SK-N-SH (cell line): ENCODE measurements at regions not wholly inside any gene's neighbourhood (a gene's known extent, or its start where the extent isn't known, plus 50 kb on each side); places are given as distances from the start of the nearest gene placed in this dataset.
"Not testable (repeated sequence)": the region's sequence is repeated elsewhere in the genome, so short reads cannot be mapped to it uniquely, and the experiment has no call there.

Source experiments
- CTCF ChIA-PET: fragments of 300-600, 350-600 bp; formaldehyde crosslinking; extraction: SDS; loops from one replicate; lab custom pipeline; 2021; lab: Yijun Ruan, JAX
- POLR2A ChIA-PET: fragments of 350-600 bp; sonication (Branson Sonifier 250); formaldehyde crosslinking; extraction: SDS; loops from one replicate; lab custom pipeline; 2020; ENCODE audit warnings: antibody characterized with exemption, inconsistent platforms; lab: Yijun Ruan, JAX
- DNase-seq: peaks from one replicate; pipeline ENCODE4 v3.0.0; 2012
- H2AFZ ChIP-seq: fragments of 200-600 bp; sonication (generic); 2 replicates; pipeline ENCODE4 v1.8.1; 2016; ENCODE audit warnings: antibody characterized with exemption, mild to moderate bottlenecking, low read depth
- H3F3A ChIP-seq: fragments of 200-600 bp; sonication (generic); replicated peaks from 2 replicates; pipeline ENCODE3; 2016; ENCODE audit warnings: antibody characterized with exemption, mild to moderate bottlenecking; ENCODE audit not compliant: insufficient read depth
- H3K27ac ChIP-seq, 2 experiments: fragments of 200-500 bp in 1 of 2; fragments of 200-600 bp in 1 of 2; sonication (Bioruptor generic) in 1 of 2; sonication (generic), shearing (Covaris generic) in 1 of 2; 2 replicates each; pipeline versions ENCODE4 v1.5.1 to v1.6.1; 2014 to 2016; ENCODE audit warnings: low read depth in 2 of 2, inconsistent platforms in 1 of 2, low read length in 1 of 2, mild to moderate bottlenecking in 1 of 2, mixed read lengths in 1 of 2
- H3K27me3 ChIP-seq: fragments of 200-600 bp; sonication (generic), shearing (Covaris generic); 2 replicates; pipeline ENCODE4 v1.6.1; 2016; ENCODE audit warnings: mixed run types; ENCODE audit not compliant: insufficient read depth
- H3K36me3 ChIP-seq, 2 experiments: fragments of 200-500 bp in 1 of 2; fragments of 200-600 bp in 1 of 2; sonication (Bioruptor generic) in 1 of 2; sonication (generic) in 1 of 2; replicated peaks in 1 of 2; 2 replicates each; pipeline versions ENCODE3 to v1.5.1; 2014 to 2016; ENCODE audit warnings: low read length in 1 of 2, mild to moderate bottlenecking in 1 of 2; ENCODE audit not compliant: insufficient read depth in 2 of 2, control insufficient read depth in 1 of 2
- H3K4me1 ChIP-seq, 2 experiments: fragments of 200-500 bp in 1 of 2; fragments of 200-600 bp in 1 of 2; sonication (Bioruptor generic) in 1 of 2; sonication (generic), shearing (Covaris generic) in 1 of 2; 2 replicates each; pipeline versions ENCODE4 v1.5.1 to v1.6.1; 2014 to 2016; ENCODE audit warnings: low read depth in 1 of 2, low read length in 1 of 2, mixed run types in 1 of 2; ENCODE audit not compliant: insufficient read depth in 2 of 2, control insufficient read depth in 1 of 2
- H3K4me2 ChIP-seq: fragments of 200-600 bp; sonication (generic), shearing (Covaris generic); 2 replicates; pipeline ENCODE4 v1.6.1; 2017; ENCODE audit warnings: mixed run types
- H3K4me3 ChIP-seq, 2 experiments: fragments of 200-500 bp in 1 of 2; fragments of 200-600 bp in 1 of 2; sonication (Bioruptor generic) in 1 of 2; sonication (generic), shearing (Covaris generic) in 1 of 2; 2 replicates each; pipeline versions ENCODE4 v1.5.1 to v1.8.1; 2014 to 2016; ENCODE audit warnings: low read depth in 2 of 2, inconsistent platforms in 1 of 2, low read length in 1 of 2, mild to moderate bottlenecking in 1 of 2, mixed read lengths in 1 of 2, moderate library complexity in 1 of 2
- H3K79me2 ChIP-seq: fragments of 200-600 bp; sonication (generic); 2 replicates; pipeline ENCODE4 v1.8.1; 2017; ENCODE audit warnings: mild to moderate bottlenecking; ENCODE audit not compliant: insufficient read depth
- H3K9ac ChIP-seq: fragments of 200-600 bp; sonication (generic); 2 replicates; pipeline ENCODE4 v1.6.1; 2017; ENCODE audit warnings: mixed run types
- H3K9me2 ChIP-seq: fragments of 200-600 bp; sonication (generic); 2 replicates; pipeline ENCODE4 v1.6.1; 2017; ENCODE audit warnings: mixed run types
- H3K9me3 ChIP-seq: fragments of 200-600 bp; sonication (generic); 2 replicates; pipeline ENCODE4 v1.6.1; 2017; ENCODE audit warnings: mixed run types, mild to moderate bottlenecking, moderate library complexity
- H4K20me1 ChIP-seq: fragments of 200-600 bp; sonication (generic); 2 replicates; pipeline ENCODE4 v1.6.1; 2017; ENCODE audit warnings: mild to moderate bottlenecking, mixed run types; ENCODE audit not compliant: insufficient read depth
- CHD2 ChIP-seq: fragments of 150-350 bp; IDR thresholded peaks from 2 replicates; pipeline ENCODE4 v1.6.1; 2018; ENCODE audit warnings: low read length; ENCODE audit not compliant: partially characterized antibody
- EP300 ChIP-seq, 2 experiments: IDR thresholded peaks; 2 replicates each; pipeline versions ENCODE4 v1.4.0 to v1.6.1; 2012; ENCODE audit warnings: borderline replicate concordance in 1 of 2, low read depth in 1 of 2, low read length in 1 of 2
- FOSL2 ChIP-seq: IDR thresholded peaks from 2 replicates; pipeline ENCODE4 v1.4.0; 2012; ENCODE audit warnings: low read depth, mild to moderate bottlenecking, moderate library complexity, borderline replicate concordance
- GABPA ChIP-seq: IDR thresholded peaks from 2 replicates; pipeline ENCODE4 v1.4.0; 2012; ENCODE audit warnings: low read depth, mild to moderate bottlenecking
- GATA2 ChIP-seq: sonication (generic); formaldehyde crosslinking; IDR thresholded peaks from 2 replicates; pipeline ENCODE4 v1.5.0; 2020; ENCODE audit warnings: mild to moderate bottlenecking, missing genetic modification reagents
- IRF3 ChIP-seq: fragments of 150-350 bp; IDR thresholded peaks from 2 replicates; pipeline ENCODE4 v1.6.1; 2016; ENCODE audit warnings: mild to moderate bottlenecking, low read depth, low read length
- MAX ChIP-seq: IDR thresholded peaks from 2 replicates; pipeline ENCODE4 v1.4.0; 2012; ENCODE audit warnings: low read depth
- MEF2A ChIP-seq: IDR thresholded peaks from 2 replicates; pipeline ENCODE4 v1.4.0; 2012; ENCODE audit warnings: low read depth, borderline replicate concordance
- MXI1 ChIP-seq: IDR thresholded peaks from 2 replicates; pipeline ENCODE4 v1.6.1; 2012; ENCODE audit warnings: mild to moderate bottlenecking, low read depth, low read length, improper control_type of control experiment
- NFIC ChIP-seq: IDR thresholded peaks from 2 replicates; pipeline ENCODE4 v1.4.0; 2012; ENCODE audit warnings: borderline replicate concordance
- PBX3 ChIP-seq: IDR thresholded peaks from 2 replicates; pipeline ENCODE4; 2012
- RFX5 ChIP-seq: IDR thresholded peaks from 2 replicates; pipeline ENCODE4 v1.6.1; 2012; ENCODE audit warnings: mild to moderate bottlenecking, improper control_type of control experiment, low read length
- SIN3A ChIP-seq: IDR thresholded peaks from 2 replicates; pipeline ENCODE4 v1.6.1; 2012; ENCODE audit warnings: low read depth, mild to moderate bottlenecking, low read length, moderate library complexity, borderline replicate concordance
- TCF12 ChIP-seq: IDR thresholded peaks from 2 replicates; pipeline ENCODE4 v1.4.0; 2012
- YY1 ChIP-seq: IDR thresholded peaks from 2 replicates; pipeline ENCODE4 v1.4.0; 2012; ENCODE audit warnings: low read depth, mild to moderate bottlenecking
- WGBS: methylation state at CpG from one replicate; pipeline ENCODE4 v1.1.6; 2017; ENCODE audit warnings: low lambda C conversion rate; 5-methylcytosine and 5-hydroxymethylcytosine counted together
- TF ChIP-seq, protein P1 (sequence below): IDR thresholded peaks from 2 replicates; pipeline ENCODE4 v1.4.0; 2012; ENCODE audit warnings: low read depth, borderline replicate concordance
- TF ChIP-seq, protein P2 (sequence below): IDR thresholded peaks from 2 replicates; pipeline ENCODE4 v1.4.0; 2012; ENCODE audit warnings: low read depth, borderline replicate concordance
- TF ChIP-seq, protein P3 (sequence below): IDR thresholded peaks from 2 replicates; pipeline ENCODE4 v1.6.1; 2012; ENCODE audit warnings: mild to moderate bottlenecking, low read depth, low read length, moderate library complexity

GRCh38 chr1:73671530-73671929 lies 526.4 kb downstream of the LRRIQ3 start:
- no peak for TF ChIP-seq FOSL2
- no peak for TF ChIP-seq PBX3
- TF ChIP-seq GABPA, result no peak
- no peak for TF ChIP-seq SIN3A
- no peak for TF ChIP-seq GATA2
- TF ChIP-seq, protein P1, sequence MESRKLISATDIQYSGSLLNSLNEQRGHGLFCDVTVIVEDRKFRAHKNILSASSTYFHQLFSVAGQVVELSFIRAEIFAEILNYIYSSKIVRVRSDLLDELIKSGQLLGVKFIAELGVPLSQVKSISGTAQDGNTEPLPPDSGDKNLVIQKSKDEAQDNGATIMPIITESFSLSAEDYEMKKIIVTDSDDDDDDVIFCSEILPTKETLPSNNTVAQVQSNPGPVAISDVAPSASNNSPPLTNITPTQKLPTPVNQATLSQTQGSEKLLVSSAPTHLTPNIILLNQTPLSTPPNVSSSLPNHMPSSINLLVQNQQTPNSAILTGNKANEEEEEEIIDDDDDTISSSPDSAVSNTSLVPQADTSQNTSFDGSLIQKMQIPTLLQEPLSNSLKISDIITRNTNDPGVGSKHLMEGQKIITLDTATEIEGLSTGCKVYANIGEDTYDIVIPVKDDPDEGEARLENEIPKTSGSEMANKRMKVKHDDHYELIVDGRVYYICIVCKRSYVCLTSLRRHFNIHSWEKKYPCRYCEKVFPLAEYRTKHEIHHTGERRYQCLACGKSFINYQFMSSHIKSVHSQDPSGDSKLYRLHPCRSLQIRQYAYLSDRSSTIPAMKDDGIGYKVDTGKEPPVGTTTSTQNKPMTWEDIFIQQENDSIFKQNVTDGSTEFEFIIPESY, result no peak
- TF ChIP-seq, protein P2, sequence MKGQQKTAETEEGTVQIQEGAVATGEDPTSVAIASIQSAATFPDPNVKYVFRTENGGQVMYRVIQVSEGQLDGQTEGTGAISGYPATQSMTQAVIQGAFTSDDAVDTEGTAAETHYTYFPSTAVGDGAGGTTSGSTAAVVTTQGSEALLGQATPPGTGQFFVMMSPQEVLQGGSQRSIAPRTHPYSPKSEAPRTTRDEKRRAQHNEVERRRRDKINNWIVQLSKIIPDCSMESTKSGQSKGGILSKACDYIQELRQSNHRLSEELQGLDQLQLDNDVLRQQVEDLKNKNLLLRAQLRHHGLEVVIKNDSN, result no peak
- no peak for TF ChIP-seq NFIC
- no peak for TF ChIP-seq YY1
- TF ChIP-seq CHD2, result no peak
- no peak for TF ChIP-seq EP300 (IDR thresholded peaks at IDR 0.05; ENCODE audit: borderline replicate concordance in 1 of 2, low read depth in 1 of 2, low read length in 1 of 2)
- no peak for TF ChIP-seq MEF2A
- TF ChIP-seq, protein P3, sequence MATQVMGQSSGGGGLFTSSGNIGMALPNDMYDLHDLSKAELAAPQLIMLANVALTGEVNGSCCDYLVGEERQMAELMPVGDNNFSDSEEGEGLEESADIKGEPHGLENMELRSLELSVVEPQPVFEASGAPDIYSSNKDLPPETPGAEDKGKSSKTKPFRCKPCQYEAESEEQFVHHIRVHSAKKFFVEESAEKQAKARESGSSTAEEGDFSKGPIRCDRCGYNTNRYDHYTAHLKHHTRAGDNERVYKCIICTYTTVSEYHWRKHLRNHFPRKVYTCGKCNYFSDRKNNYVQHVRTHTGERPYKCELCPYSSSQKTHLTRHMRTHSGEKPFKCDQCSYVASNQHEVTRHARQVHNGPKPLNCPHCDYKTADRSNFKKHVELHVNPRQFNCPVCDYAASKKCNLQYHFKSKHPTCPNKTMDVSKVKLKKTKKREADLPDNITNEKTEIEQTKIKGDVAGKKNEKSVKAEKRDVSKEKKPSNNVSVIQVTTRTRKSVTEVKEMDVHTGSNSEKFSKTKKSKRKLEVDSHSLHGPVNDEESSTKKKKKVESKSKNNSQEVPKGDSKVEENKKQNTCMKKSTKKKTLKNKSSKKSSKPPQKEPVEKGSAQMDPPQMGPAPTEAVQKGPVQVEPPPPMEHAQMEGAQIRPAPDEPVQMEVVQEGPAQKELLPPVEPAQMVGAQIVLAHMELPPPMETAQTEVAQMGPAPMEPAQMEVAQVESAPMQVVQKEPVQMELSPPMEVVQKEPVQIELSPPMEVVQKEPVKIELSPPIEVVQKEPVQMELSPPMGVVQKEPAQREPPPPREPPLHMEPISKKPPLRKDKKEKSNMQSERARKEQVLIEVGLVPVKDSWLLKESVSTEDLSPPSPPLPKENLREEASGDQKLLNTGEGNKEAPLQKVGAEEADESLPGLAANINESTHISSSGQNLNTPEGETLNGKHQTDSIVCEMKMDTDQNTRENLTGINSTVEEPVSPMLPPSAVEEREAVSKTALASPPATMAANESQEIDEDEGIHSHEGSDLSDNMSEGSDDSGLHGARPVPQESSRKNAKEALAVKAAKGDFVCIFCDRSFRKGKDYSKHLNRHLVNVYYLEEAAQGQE, result no peak
- no peak for TF ChIP-seq MAX
- no peak for TF ChIP-seq MXI1
- no peak for TF ChIP-seq IRF3
- TF ChIP-seq TCF12, result no peak
- TF ChIP-seq RFX5, result no peak
- CTCF ChIA-PET, result no interaction called here

DNA sequence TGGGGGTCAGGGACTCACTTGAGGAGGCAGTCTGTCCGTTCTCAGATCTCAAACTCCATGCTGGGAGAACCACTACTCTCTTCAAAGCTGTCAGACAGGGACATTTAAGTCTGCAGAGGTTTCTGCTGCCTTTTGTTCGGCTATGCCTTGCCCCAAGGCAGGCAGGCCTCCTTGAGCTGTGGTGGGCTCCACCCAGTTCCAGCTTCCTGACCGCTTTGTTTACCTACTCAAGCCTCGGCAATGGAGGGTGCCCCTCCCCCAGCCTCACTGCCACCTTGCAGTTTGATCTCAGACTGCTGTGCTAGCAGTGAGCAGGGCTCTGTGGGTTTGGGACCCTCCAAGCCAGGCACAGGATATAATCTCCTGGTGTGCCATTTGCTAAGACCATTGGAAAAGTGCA lies 530.0 kb downstream of the LRRIQ3 start:
- 14% methylated on average over 4 of the region's 4 CpGs for WGBS
- H3K27ac ChIP-seq, H3K4me1 ChIP-seq, H3K36me3 ChIP-seq, H3K4me3 ChIP-seq, H3F3A ChIP-seq, H3K27me3 ChIP-seq, H3K79me2 ChIP-seq, H3K9me3 ChIP-seq, H2AFZ ChIP-seq, H3K4me2 ChIP-seq, H3K9ac ChIP-seq, DNase-seq, POLR2A ChIA-PET, CTCF ChIA-PET, H4K20me1 ChIP-seq, H3K9me2 ChIP-seq: not testable (repeated sequence)

More at GRCh38 chr1:73671530-73671929, 526.4 kb downstream of the LRRIQ3 start:
- Histone ChIP-seq H3K27ac (no peak overlapping the region), H3F3A (no peaks in the 10 kb centered on the region), H3K36me3 (no peaks in the 10 kb centered on the region), H3K27me3 (no peaks in the 10 kb centered on the region), H3K9me3 (no peaks in the 10 kb centered on the region), H3K9me2 (no peaks in the 10 kb centered on the region), H3K4me2 (no peak overlapping the region), H3K4me1 (no peaks in the 10 kb centered on the region; a peak in 1 of 4 replicates), H3K79me2 (no peaks in the 10 kb centered on the region), H3K4me3 (no peak overlapping the region), H4K20me1 (no peaks in the 10 kb centered on the region), H3K9ac (no peak overlapping the region), H2AFZ (no peak overlapping the region)
- no peak for DNase-seq
- POLR2A ChIA-PET, result no interaction called here
- WGBS, result 5% methylated on average over 1 of the region's 1 CpG
